HepG2 (cell line): ENCODE measurements at regions not wholly inside any gene's neighbourhood (a gene's known extent, or its start where the extent isn't known, plus 50 kb on each side); places are given as distances from the start of the nearest gene placed in this dataset.

Experiments
- ARID2 ChIP-seq: sonication (generic); formaldehyde crosslinking; IDR thresholded peaks from 2 replicates; pipeline ENCODE4 v1.8.1; 2022; ENCODE audit warnings: mild to moderate bottlenecking, missing genetic modification reagents, borderline replicate concordance
- CBX2 ChIP-seq, 2 experiments: fragments of 200-600 bp in 1 of 2; sonication (generic); formaldehyde crosslinking in 1 of 2; IDR thresholded peaks; 2 replicates each; pipeline versions ENCODE4 v1.7.0 to v1.8.1; 2018 to 2022; ENCODE audit warnings: low read depth in 2 of 2, low read length in 1 of 2, mild to moderate bottlenecking in 1 of 2, missing genetic modification reagents in 1 of 2
- MATR3 ChIP-seq: sonication (generic); formaldehyde crosslinking; IDR thresholded peaks from 2 replicates; pipeline ENCODE4 v1.4.0; 2020; ENCODE audit warnings: missing genetic modification reagents
- MEIS1 ChIP-seq: sonication (generic); formaldehyde crosslinking; IDR thresholded peaks from 2 replicates; pipeline ENCODE4 v1.9.0; 2021; ENCODE audit warnings: mild to moderate bottlenecking, missing genetic modification reagents, moderate library complexity, borderline replicate concordance
- NFAT5 ChIP-seq: sonication (generic); formaldehyde crosslinking; IDR thresholded peaks from 2 replicates; pipeline ENCODE4 v1.4.0; 2020; ENCODE audit warnings: missing genetic modification reagents
- SMAD1 ChIP-seq: sonication (generic); formaldehyde crosslinking; IDR thresholded peaks from 2 replicates; pipeline ENCODE4 v1.4.0; 2020; ENCODE audit warnings: missing genetic modification reagents, low read depth, mild to moderate bottlenecking, borderline replicate concordance
- THAP7 ChIP-seq: sonication (generic); formaldehyde crosslinking; IDR thresholded peaks from 2 replicates; pipeline ENCODE4 v1.8.1; 2023; ENCODE audit warnings: mild to moderate bottlenecking, missing genetic modification reagents
- ZNF605 ChIP-seq: sonication (generic); formaldehyde crosslinking; IDR thresholded peaks from 2 replicates; pipeline ENCODE4 v1.8.0; 2022; ENCODE audit warnings: mild to moderate bottlenecking, missing genetic modification reagents

- TF ChIP-seq NFAT5 (CRISPR knock-in tag), result no peak
- TF ChIP-seq MATR3 (CRISPR knock-in tag), result no peak
- TF ChIP-seq ARID2 (CRISPR knock-in tag), result no peak
- TF ChIP-seq CBX2 (IDR thresholded peaks at IDR 0.05; ENCODE audit: low read depth, low read length), result no peak
- TF ChIP-seq CBX2 (CRISPR knock-in tag; IDR thresholded peaks at IDR 0.05; ENCODE audit: low read depth), result no peak
- TF ChIP-seq ZNF605 (CRISPR knock-in tag), result no peak
- TF ChIP-seq THAP7 (CRISPR knock-in tag), result no peak
- no peak for TF ChIP-seq MEIS1 (CRISPR knock-in tag)
- TF ChIP-seq SMAD1 (CRISPR knock-in tag), result no peak
- TF ChIP-seq, all 625 proteins: peak for 0
These were observed 158.7 kb upstream of the NCKAP5 start (continued) for GRCh38 chr2:133726973-133727372.
